HCT116 (cell line): ENCODE measurements at regions not wholly inside any gene's neighbourhood (a gene's known extent, or its start where the extent isn't known, plus 50 kb on each side); places are given as distances from the start of the nearest gene placed in this dataset.

Experiments
- ATAC-seq: fragments of 200-7000 bp; cut with Tn5 transposase; 2 replicates; pipeline ENCODE4 v1.9.1; 2020; ENCODE audit warnings: mild to moderate bottlenecking, moderate library complexity
- BruUV-seq: library from RNA; stranded (reverse); fragments of 400-500 nt; replicated peaks from 2 replicates; lab custom pipeline; 2021; lab: Mats Ljungman, UMichigan
- CTCF ChIA-PET: fragments of 300-600 bp; sonication (Branson Sonifier 250); formaldehyde crosslinking; loops from one replicate; lab custom pipeline; 2021; ENCODE audit warnings: antibody characterized with exemption; lab: Charles Lee
- POLR2A ChIA-PET: fragments of 300-600, 350-600 bp; sonication (Branson Sonifier 250); formaldehyde crosslinking; loops from one replicate; lab custom pipeline; 2021; ENCODE audit warnings: antibody characterized with exemption; lab: Charles Lee
- RAD21 ChIA-PET, 2 experiments: fragments of 300-600 bp; sonication (Branson Sonifier 250); formaldehyde crosslinking; loops; one replicate each; lab custom pipeline; 2023; ENCODE audit warnings: low total read pairs in 2 of 2; ENCODE audit not compliant: uncharacterized antibody in 2 of 2, unreplicated experiment in 2 of 2, low non-redundant PET in 1 of 2; lab: Charles Lee
- DNase-seq: peaks from one replicate; pipeline ENCODE4 v3.0.0-alpha.2; 2010; ENCODE audit warnings: low read depth, low spot score
- H2AFZ ChIP-seq: fragments of 200-600 bp; shearing (Covaris generic), sonication (generic); 2 replicates; pipeline ENCODE4 v1.6.1; 2017; ENCODE audit warnings: low read depth, mixed run types, mixed read lengths, antibody characterized with exemption, low read length; ENCODE audit not compliant: poor library complexity, severe bottlenecking
- H3K27ac ChIP-seq: 2 replicates; pipeline ENCODE4 v1.5.1; 2012; ENCODE audit warnings: low read depth, low read length
- H3K27me3 ChIP-seq: fragments of 200-600 bp; sonication (generic); 2 replicates; pipeline ENCODE4 v1.6.1; 2016; ENCODE audit warnings: mixed run types, low read length, mixed read lengths; ENCODE audit not compliant: insufficient read depth
- H3K36me3 ChIP-seq, 2 experiments: fragments of 200-500 bp in 1 of 2; fragments of 200-600 bp in 1 of 2; sonication (Bioruptor generic) in 1 of 2; sonication (generic) in 1 of 2; 2 replicates each; pipeline versions ENCODE4 v1.5.1 to v1.6.1; 2014 to 2016; ENCODE audit warnings: low read length in 2 of 2, inconsistent platforms in 1 of 2, mixed read lengths in 1 of 2, mixed run types in 1 of 2; ENCODE audit not compliant: insufficient read depth in 2 of 2, control insufficient read depth in 1 of 2
- H3K4me1 ChIP-seq, 2 experiments: fragments of 200-600 bp in 1 of 2; sonication (generic) in 1 of 2; 2 replicates each; pipeline versions ENCODE4 v1.5.1 to v1.6.1; 2012 to 2017; ENCODE audit warnings: low read length in 2 of 2, inconsistent platforms in 1 of 2, mild to moderate bottlenecking in 1 of 2, mixed read lengths in 1 of 2, mixed run types in 1 of 2, moderate library complexity in 1 of 2; ENCODE audit not compliant: insufficient read depth in 2 of 2, control insufficient read depth in 1 of 2
- H3K4me2 ChIP-seq: fragments of 200-600 bp; sonication (generic); 2 replicates; pipeline ENCODE4 v1.6.1; 2017; ENCODE audit warnings: mixed run types, low read length, mixed read lengths
- H3K4me3 ChIP-seq, 2 experiments: fragments of 200-600 bp in 1 of 2; sonication (generic) in 1 of 2; replicated peaks in 1 of 2; 2 replicates each; pipeline ENCODE4 v1.5.1; 2011 to 2016; ENCODE audit warnings: low read length in 2 of 2, control low read depth in 1 of 2, low read depth in 1 of 2, mild to moderate bottlenecking in 1 of 2, mixed read lengths in 1 of 2, mixed run types in 1 of 2
- H3K79me2 ChIP-seq: fragments of 200-600 bp; sonication (generic); 2 replicates; pipeline ENCODE4 v1.6.1; 2017; ENCODE audit warnings: mild to moderate bottlenecking, mixed run types, low read length, moderate library complexity, mixed read lengths; ENCODE audit not compliant: insufficient read depth
- H3K9ac ChIP-seq: fragments of 200-600 bp; sonication (generic); 2 replicates; pipeline ENCODE4 v1.6.1; 2016; ENCODE audit warnings: low read length, mixed read lengths
- H3K9me2 ChIP-seq: fragments of 200-600 bp; sonication (generic), shearing (Covaris generic); 2 replicates; pipeline ENCODE4 v1.6.1; 2017; ENCODE audit warnings: mixed run types, mild to moderate bottlenecking, moderate library complexity; ENCODE audit not compliant: insufficient read depth
- H3K9me3 ChIP-seq, 2 experiments: fragments of 200-500 bp in 1 of 2; fragments of 200-600 bp in 1 of 2; sonication (Bioruptor generic) in 1 of 2; sonication (generic) in 1 of 2; 2 replicates each; pipeline ENCODE4 v1.6.1; 2014 to 2017; ENCODE audit warnings: low read length in 2 of 2, mixed read lengths in 2 of 2, inconsistent platforms in 1 of 2, low read depth in 1 of 2, mild to moderate bottlenecking in 1 of 2, mixed run types in 1 of 2, moderate library complexity in 1 of 2; ENCODE audit not compliant: control insufficient read depth in 1 of 2, insufficient read depth in 1 of 2
- H4K20me1 ChIP-seq: fragments of 200-600 bp; sonication (generic), shearing (Covaris generic); 2 replicates; pipeline ENCODE4 v1.6.1; 2017; ENCODE audit warnings: mixed run types, mild to moderate bottlenecking, moderate library complexity; ENCODE audit not compliant: insufficient read depth
- CBX3 ChIP-seq: IDR thresholded peaks from 2 replicates; pipeline ENCODE4 v1.6.1; 2012; ENCODE audit warnings: low read depth
- CTCF ChIP-seq, 3 experiments: fragments of 200-600 bp in 1 of 3; sonication (generic) in 1 of 3; IDR thresholded peaks in 2 of 3; conservative IDR thresholded peaks in 1 of 3; 2 replicates each; pipeline ENCODE4 v1.5.1; 2012 to 2017; ENCODE audit warnings: low read depth in 2 of 3, low read length in 2 of 3, antibody characterized with exemption in 1 of 3, borderline replicate concordance in 1 of 3, control low read depth in 1 of 3, mild to moderate bottlenecking in 1 of 3, mixed read lengths in 1 of 3, mixed run types in 1 of 3, moderate library complexity in 1 of 3; ENCODE audit not compliant: insufficient read depth in 1 of 3
- EGR1 ChIP-seq: IDR thresholded peaks from 2 replicates; pipeline ENCODE4 v1.6.1; 2012; ENCODE audit warnings: low read depth
- ELF1 ChIP-seq: IDR thresholded peaks from 2 replicates; pipeline ENCODE4 v1.6.1; 2012; ENCODE audit warnings: low read depth, borderline replicate concordance
- EZH2 ChIP-seq: fragments of 200-600 bp; sonication (generic); IDR thresholded peaks from 2 replicates; pipeline ENCODE4 v1.6.1; 2017; ENCODE audit warnings: antibody characterized with exemption, mixed run types
- EZH2phosphoT487 ChIP-seq: fragments of 200-600 bp; IDR thresholded peaks from 2 replicates; pipeline ENCODE4 v1.6.1; 2018; ENCODE audit warnings: antibody characterized with exemption, borderline replicate concordance
- FOSL1 ChIP-seq: IDR thresholded peaks from 2 replicates; pipeline ENCODE4 v1.6.1; 2012; ENCODE audit warnings: low read depth
- JUND ChIP-seq: IDR thresholded peaks from 2 replicates; pipeline ENCODE4 v1.6.1; 2012
- POLR2AphosphoS5 ChIP-seq: IDR thresholded peaks from 2 replicates; pipeline ENCODE4 v1.6.1; 2011; ENCODE audit warnings: mild to moderate bottlenecking, low read depth, low read length, moderate library complexity
- RAD21 ChIP-seq: IDR thresholded peaks from 2 replicates; pipeline ENCODE4 v1.6.1; 2012; ENCODE audit warnings: low read depth, mild to moderate bottlenecking
- REST ChIP-seq: IDR thresholded peaks from 2 replicates; pipeline ENCODE4 v1.6.1; 2012; ENCODE audit warnings: low read depth
- SIN3A ChIP-seq: IDR thresholded peaks from 2 replicates; pipeline ENCODE4 v1.6.1; 2012; ENCODE audit warnings: low read depth
- SP1 ChIP-seq: IDR thresholded peaks from 2 replicates; pipeline ENCODE4 v1.6.1; 2012; ENCODE audit warnings: low read depth
- SRF ChIP-seq: IDR thresholded peaks from 2 replicates; pipeline ENCODE4 v1.6.1; 2012; ENCODE audit warnings: low read depth
- YY1 ChIP-seq: IDR thresholded peaks from 2 replicates; pipeline ENCODE4 v1.6.1; 2011; ENCODE audit warnings: low read length, low read depth, moderate library complexity, mild to moderate bottlenecking; ENCODE audit not compliant: insufficient replicate concordance; ENCODE audit errors: extremely low read depth
- ZFX ChIP-seq: fragments of 450-650 bp; IDR thresholded peaks from 2 replicates; pipeline ENCODE4 v1.6.1; 2017
- ZNF274 ChIP-seq: fragments of 200-500 bp; sonication (Bioruptor generic); IDR thresholded peaks from 2 replicates; pipeline ENCODE4 v1.6.1; 2014; ENCODE audit warnings: mild to moderate bottlenecking, low read depth, low read length, inconsistent platforms
- intact Hi-C: fragments of 100-400 bp; cut with micrococcal nuclease; formaldehyde crosslinking; loops from 2 replicates; pipeline ENCODE4 v1.10.0; 2022
- TF ChIP-seq, protein P1 (sequence below): IDR thresholded peaks from 2 replicates; pipeline ENCODE4 v1.6.1; 2011; ENCODE audit warnings: mild to moderate bottlenecking, low read length, moderate library complexity; ENCODE audit not compliant: insufficient replicate concordance; ENCODE audit errors: extremely low read depth

DNA sequence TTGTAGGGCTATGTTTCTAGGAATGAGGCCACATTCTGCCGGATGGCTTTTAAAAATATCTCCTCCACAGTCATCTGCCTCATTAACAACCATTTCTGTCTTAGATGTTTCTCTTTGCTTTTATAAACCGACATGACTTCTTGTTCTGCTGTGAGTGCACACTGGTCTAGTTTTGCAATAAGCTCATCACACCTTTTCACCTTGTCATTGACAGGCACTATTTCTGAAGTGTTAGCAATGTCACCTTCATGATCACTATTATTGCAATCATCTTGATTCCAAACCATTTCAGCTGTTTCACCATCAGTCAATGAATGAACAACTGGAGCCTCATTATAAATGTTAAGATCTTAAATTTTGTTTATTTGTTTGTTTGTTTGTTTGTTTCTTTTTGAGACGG is 523.7 kb upstream of the DSEL start (continued):
- no peak for TF ChIP-seq FOSL1

- H3K79me2 ChIP-seq = no peaks in the 10 kb centered on the region
Observed at GRCh38 chr18:68035774-68036522, 519.4 kb upstream of the DSEL start.

More at GRCh38 chr18:68035774-68036522, 519.4 kb upstream of the DSEL start:
- ChIA-PET POLR2A (no interaction called here), CTCF (no interaction called here), RAD21 (no interaction called here)
- Histone ChIP-seq H3K4me3 (no peak overlapping the region), H3K36me3 (no peaks in the 10 kb centered on the region), H3K9ac (no peak overlapping the region), H3K4me1 (no peaks in the 10 kb centered on the region), H3K27me3 (no peaks in the 10 kb centered on the region), H3K4me2 (no peak overlapping the region), H3K27ac (no peak overlapping the region), H3K9me3 (peaks cover 4 to 26% of the 10 kb centered on the region in 2 experiments; a peak in 2 of 4 replicates), H2AFZ (no peak overlapping the region), H3K9me2 (no peaks in the 10 kb centered on the region), H4K20me1 (no peaks in the 10 kb centered on the region)
- ATAC-seq (no peak), DNase-seq (no peak)
- intact Hi-C loops = no loop called here
- no TSS peak for BruUV-seq
- TF ChIP-seq REST = no peak
- TF ChIP-seq ELF1 = no peak
- TF ChIP-seq EZH2 = no peak
- TF ChIP-seq RAD21 = no peak
- TF ChIP-seq SIN3A = no peak
- TF ChIP-seq JUND = no peak
- no peak for TF ChIP-seq EZH2phosphoT487
- TF ChIP-seq SRF = no peak
- no peak for TF ChIP-seq ZNF274
- TF ChIP-seq, protein P1, sequence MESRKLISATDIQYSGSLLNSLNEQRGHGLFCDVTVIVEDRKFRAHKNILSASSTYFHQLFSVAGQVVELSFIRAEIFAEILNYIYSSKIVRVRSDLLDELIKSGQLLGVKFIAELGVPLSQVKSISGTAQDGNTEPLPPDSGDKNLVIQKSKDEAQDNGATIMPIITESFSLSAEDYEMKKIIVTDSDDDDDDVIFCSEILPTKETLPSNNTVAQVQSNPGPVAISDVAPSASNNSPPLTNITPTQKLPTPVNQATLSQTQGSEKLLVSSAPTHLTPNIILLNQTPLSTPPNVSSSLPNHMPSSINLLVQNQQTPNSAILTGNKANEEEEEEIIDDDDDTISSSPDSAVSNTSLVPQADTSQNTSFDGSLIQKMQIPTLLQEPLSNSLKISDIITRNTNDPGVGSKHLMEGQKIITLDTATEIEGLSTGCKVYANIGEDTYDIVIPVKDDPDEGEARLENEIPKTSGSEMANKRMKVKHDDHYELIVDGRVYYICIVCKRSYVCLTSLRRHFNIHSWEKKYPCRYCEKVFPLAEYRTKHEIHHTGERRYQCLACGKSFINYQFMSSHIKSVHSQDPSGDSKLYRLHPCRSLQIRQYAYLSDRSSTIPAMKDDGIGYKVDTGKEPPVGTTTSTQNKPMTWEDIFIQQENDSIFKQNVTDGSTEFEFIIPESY = no peak
- no peak for TF ChIP-seq CTCF (IDR thresholded peaks at IDR 0.05 in 2 of 3, conservative IDR thresholded peaks at IDR 0.05 in 1 of 3; ENCODE audit: borderline replicate concordance in 1 of 3, insufficient read depth in 1 of 3, low read depth in 2 of 3, low read length in 2 of 3)
- no peak for TF ChIP-seq SP1
- TF ChIP-seq EGR1 = no peak
- no peak for TF ChIP-seq CBX3
- TF ChIP-seq FOSL1 = no peak
- no peak for TF ChIP-seq YY1
- TF ChIP-seq POLR2AphosphoS5 = no peak
- no peak for TF ChIP-seq ZFX
